Common myeloid progenitor, CD34-positive (primary cell): ENCODE measurements at regions not wholly inside any gene's neighbourhood (a gene's known extent, or its start where the extent isn't known, plus 50 kb on each side); places are given as distances from the start of the nearest gene placed in this dataset.

Experiments
- CTCF ChIA-PET: fragments of 350-600 bp; sonication (Branson Sonifier 250); formaldehyde crosslinking; loops from one replicate; lab custom pipeline; 2021; ENCODE audit warnings: antibody characterized with exemption; lab: Charles Lee
- POLR2A ChIA-PET: fragments of 350-600 bp; sonication (Branson Sonifier 250); formaldehyde crosslinking; loops from one replicate; lab custom pipeline; 2021; ENCODE audit warnings: antibody characterized with exemption; lab: Charles Lee
- DNase-seq, 3 donors: peaks; one replicate each; pipeline versions ENCODE4 v3.0.0 to v3.0.0-alpha.2; 2013
- H3K27ac ChIP-seq, 2 experiments: 1 replicate in 1 of 2; 2 replicates in 1 of 2; pipeline ENCODE4 v1.7.0; 2013; ENCODE audit warnings: inconsistent platforms in 2 of 2, low read length in 2 of 2, mild to moderate bottlenecking in 2 of 2, low read depth in 1 of 2, moderate library complexity in 1 of 2; ENCODE audit not compliant: severe bottlenecking in 2 of 2, insufficient read depth in 1 of 2, poor library complexity in 1 of 2
- H3K27me3 ChIP-seq, 5 experiments: replicated peaks in 2 of 5; 1 replicate in 3 of 5; 2 replicates in 2 of 5; pipeline versions ENCODE4 v1.6.1 to v1.7.0; 2013; ENCODE audit warnings: low read length in 4 of 5, mild to moderate bottlenecking in 2 of 5, moderate library complexity in 2 of 5, inconsistent platforms in 1 of 5; ENCODE audit not compliant: insufficient read depth in 5 of 5, control insufficient read depth in 4 of 5
- H3K36me3 ChIP-seq, 4 experiments: 1 replicate in 2 of 4; 2 replicates in 2 of 4; pipeline versions ENCODE4 v1.6.1 to v1.7.0; 2013; ENCODE audit warnings: low read length in 3 of 4, control low read depth in 1 of 4, mild to moderate bottlenecking in 1 of 4; ENCODE audit not compliant: control insufficient read depth in 4 of 4, insufficient read depth in 4 of 4
- H3K4me1 ChIP-seq, 4 experiments: 1 replicate in 3 of 4; 2 replicates in 1 of 4; pipeline versions ENCODE4 v1.6.1 to v1.7.1; 2013; ENCODE audit warnings: low read length in 3 of 4, mild to moderate bottlenecking in 3 of 4, control low read depth in 1 of 4, inconsistent platforms in 1 of 4, moderate library complexity in 1 of 4; ENCODE audit not compliant: control insufficient read depth in 4 of 4, insufficient read depth in 4 of 4; ENCODE audit errors: control extremely low read depth in 1 of 4
- H3K4me3 ChIP-seq, 7 experiments: 1 replicate in 4 of 7; 2 replicates in 3 of 7; pipeline versions ENCODE4 v1.5.1 to v1.7.0; 2013; ENCODE audit warnings: mild to moderate bottlenecking in 7 of 7, low read length in 6 of 7, moderate library complexity in 6 of 7, inconsistent platforms in 2 of 7, low read depth in 2 of 7, control low read depth in 1 of 7; ENCODE audit not compliant: insufficient read depth in 4 of 7, control insufficient read depth in 1 of 7; ENCODE audit errors: extremely low read depth in 1 of 7
- H3K9me3 ChIP-seq, 5 experiments: 1 replicate in 4 of 5; 2 replicates in 1 of 5; pipeline versions ENCODE4 v1.6.1 to v1.7.1; 2013; ENCODE audit warnings: low read length in 4 of 5, mild to moderate bottlenecking in 2 of 5, inconsistent platforms in 1 of 5, low read depth in 1 of 5, moderate library complexity in 1 of 5; ENCODE audit not compliant: control insufficient read depth in 4 of 5, insufficient read depth in 2 of 5; ENCODE audit errors: control extremely low read depth in 1 of 5
- WGBS: methylation state at CpG from one replicate; pipeline ENCODE4 v1.1.5; 2013; ENCODE audit not compliant: insufficient coverage; 5-methylcytosine and 5-hydroxymethylcytosine counted together

- Histone ChIP-seq H3K9me3 (no peaks in the 10 kb centered on the region), H3K27ac (no peak overlapping the region), H3K36me3 (no peaks in the 10 kb centered on the region), H3K27me3 (no peaks in the 10 kb centered on the region), H3K4me3 (no peak overlapping the region), H3K4me1 (peaks cover 0 to 7% (median 0%) of the 10 kb centered on the region in 4 experiments)
- ChIA-PET CTCF (no interaction called here), POLR2A (no interaction called here)
- DNase-seq, result no peak
- no CpG with 5 or more reads among the region's 3 CpGs for WGBS
Measured at GRCh38 chr5:28214292-28214691, 1175.9 kb upstream of the CDH9 start.

DNA sequence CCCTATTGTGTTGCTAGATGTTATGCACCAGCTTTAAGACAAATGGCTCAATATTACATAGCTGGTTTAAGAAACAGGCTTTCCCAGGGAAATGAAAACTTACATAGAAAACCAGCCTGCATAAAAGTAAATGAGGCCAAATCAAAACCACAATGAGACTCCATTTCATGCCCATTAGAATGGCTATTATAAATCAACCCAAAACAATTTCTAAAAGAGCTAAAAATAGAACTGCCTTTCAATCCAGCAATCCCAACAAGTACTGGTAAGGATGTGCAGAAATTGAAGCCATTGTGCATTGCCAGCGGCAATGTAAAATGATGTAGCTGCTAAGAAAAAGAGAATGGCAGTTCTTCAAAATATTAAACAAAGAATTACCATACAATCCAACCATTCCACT lies 1170.0 kb upstream of the CDH9 start:
- no peak overlapping the region for H3K27ac ChIP-seq
- no peaks in the 10 kb centered on the region for H3K36me3 ChIP-seq
- POLR2A ChIA-PET, result no interaction called here
- CTCF ChIA-PET, result no interaction called here
- WGBS, result no CpG with 5 or more reads among the region's 1 CpG
- H3K4me3 ChIP-seq, result no peak overlapping the region
- no peaks in the 10 kb centered on the region for H3K9me3 ChIP-seq
- no peaks in the 10 kb centered on the region for H3K4me1 ChIP-seq
- no peaks in the 10 kb centered on the region for H3K27me3 ChIP-seq
- DNase-seq, result no peak

- Histone ChIP-seq H3K27ac (no peak overlapping the region), H3K4me3 (no peak overlapping the region), H3K9me3 (no peaks in the 10 kb centered on the region), H3K4me1 (no peaks in the 10 kb centered on the region), H3K36me3 (no peaks in the 10 kb centered on the region), H3K27me3 (no peaks in the 10 kb centered on the region)
- WGBS, result 88% methylated on average over 1 of the region's 2 CpGs
- CTCF ChIA-PET, result no interaction called here
- DNase-seq, result no peak
- POLR2A ChIA-PET, result no interaction called here
Measured at GRCh38 chr5:28190011-28190410, 1151.6 kb upstream of the CDH9 start.

DNA sequence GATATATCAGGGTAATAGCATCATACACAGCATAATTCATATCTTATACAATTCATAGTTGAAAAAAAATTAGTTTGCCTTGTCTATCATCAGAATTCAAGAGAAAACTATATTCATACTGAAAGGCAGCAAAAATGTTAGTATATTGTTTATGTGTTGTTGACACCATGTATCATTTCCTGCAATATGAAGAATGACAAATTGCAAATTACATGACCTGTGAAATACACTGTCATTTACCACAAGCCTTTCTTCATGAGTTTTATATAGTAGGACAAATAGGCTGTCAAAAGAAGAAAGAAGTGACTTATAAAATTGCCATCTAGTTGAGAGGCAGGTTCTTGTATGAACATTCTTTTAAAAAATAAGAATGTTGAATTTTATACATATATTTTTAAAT lies 1136.3 kb upstream of the CDH9 start:
- ChIA-PET CTCF (no interaction called here), POLR2A (no interaction called here)
- Histone ChIP-seq H3K36me3 (no peaks in the 10 kb centered on the region), H3K9me3 (peaks cover 0 to 6% (median 3%) of the 10 kb centered on the region in 5 experiments), H3K4me3 (no peak overlapping the region), H3K27me3 (no peaks in the 10 kb centered on the region), H3K27ac (no peak overlapping the region), H3K4me1 (no peaks in the 10 kb centered on the region)
- DNase-seq, result no peak

DNA sequence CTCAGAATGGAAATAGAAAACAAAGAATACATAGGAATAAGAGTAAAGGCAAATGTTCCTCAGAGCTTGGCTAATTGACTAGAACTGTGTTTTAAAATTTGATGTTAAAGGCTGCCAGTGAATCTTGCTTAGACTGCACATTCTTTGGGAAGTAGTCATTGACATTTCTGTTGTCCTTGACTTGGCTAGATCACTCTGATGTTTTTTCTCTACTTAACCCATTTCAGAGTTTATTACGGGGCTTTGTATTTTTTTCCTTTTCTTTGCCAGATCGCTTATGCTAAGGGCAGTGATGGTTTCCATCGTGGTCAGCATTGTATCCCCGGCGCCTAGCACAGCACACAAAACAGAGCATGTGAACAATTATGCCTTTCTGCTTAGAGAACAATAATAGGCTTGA lies 1126.7 kb upstream of the CDH9 start:
- Histone ChIP-seq H3K9me3 (peaks cover 0 to 2% (median 0%) of the 10 kb centered on the region in 5 experiments), H3K4me1 (no peaks in the 10 kb centered on the region), H3K27me3 (no peaks in the 10 kb centered on the region), H3K27ac (no peak overlapping the region), H3K4me3 (no peak overlapping the region), H3K36me3 (no peaks in the 10 kb centered on the region)
- 100% methylated on average over 1 of the region's 5 CpGs for WGBS
- ChIA-PET CTCF (no interaction called here), POLR2A (no interaction called here)
- DNase-seq, result no peak

DNA sequence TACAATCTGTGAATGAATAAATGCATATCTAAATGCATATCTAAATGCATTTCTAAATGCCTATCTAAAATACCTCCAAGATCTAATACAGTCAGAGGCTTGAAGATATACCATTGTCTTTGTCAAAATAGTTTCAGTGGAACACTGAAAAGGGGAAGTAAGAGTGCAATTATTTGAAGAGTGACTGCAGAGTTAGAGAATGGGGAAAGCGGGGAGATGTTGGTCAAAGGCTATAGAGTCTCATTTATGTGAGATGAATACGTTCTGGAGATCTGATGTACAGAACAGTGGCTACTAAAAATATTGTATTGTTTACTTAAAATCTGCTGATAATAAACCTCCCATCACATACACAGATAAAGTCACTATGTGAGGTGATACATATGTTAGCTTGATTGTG lies 1126.2 kb upstream of the CDH9 start:
- peak in 1 of 3 donors; percentile 1 for DNase-seq
- no CpG with 5 or more reads among the region's 2 CpGs for WGBS
- POLR2A ChIA-PET, result no interaction called here

DNA sequence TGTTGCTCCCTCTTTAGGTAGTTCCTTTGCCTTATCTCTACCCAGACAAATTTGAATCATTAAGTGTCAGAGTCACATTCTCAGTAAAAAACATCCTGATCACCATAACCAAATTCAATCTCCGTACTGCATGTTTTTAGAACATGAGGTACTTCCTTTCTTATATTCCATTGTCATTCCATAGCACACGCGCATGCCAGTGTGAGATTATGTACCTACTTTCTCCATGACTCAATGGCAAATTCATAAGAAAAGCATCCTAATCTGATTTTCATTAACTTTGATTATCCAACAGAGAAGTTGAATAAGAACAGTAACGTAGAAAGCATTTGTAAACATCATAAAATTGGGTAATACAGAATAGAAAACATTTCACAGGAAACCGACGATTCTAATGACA lies 1118.6 kb upstream of the CDH9 start:
- H3K36me3 ChIP-seq, result no peaks in the 10 kb centered on the region
- ChIA-PET POLR2A (no interaction called here), CTCF (no interaction called here)
- no peak overlapping the region for H3K27ac ChIP-seq
- H3K4me1 ChIP-seq, result no peaks in the 10 kb centered on the region
- peaks cover 0 to 2% (median 0%) of the 10 kb centered on the region in 5 experiments for H3K9me3 ChIP-seq
- no peaks in the 10 kb centered on the region for H3K27me3 ChIP-seq
- no peak for DNase-seq
- 96% methylated on average over 3 of the region's 6 CpGs for WGBS
- no peak overlapping the region for H3K4me3 ChIP-seq

More for the DNA sequence above, 1126.2 kb upstream of the CDH9 start:
- H3K27ac ChIP-seq, result no peak overlapping the region
- no peaks in the 10 kb centered on the region for H3K4me1 ChIP-seq
- no peaks in the 10 kb centered on the region for H3K27me3 ChIP-seq
- CTCF ChIA-PET, result no interaction called here
- H3K4me3 ChIP-seq, result no peak overlapping the region
- H3K36me3 ChIP-seq, result no peaks in the 10 kb centered on the region
- no peaks in the 10 kb centered on the region for H3K9me3 ChIP-seq
